ENCODE measurements at regions not wholly inside any gene's neighbourhood (a gene's known extent, or its start where the extent isn't known, plus 50 kb on each side); places are given as distances from the start of the nearest gene placed in this dataset.

DNA sequence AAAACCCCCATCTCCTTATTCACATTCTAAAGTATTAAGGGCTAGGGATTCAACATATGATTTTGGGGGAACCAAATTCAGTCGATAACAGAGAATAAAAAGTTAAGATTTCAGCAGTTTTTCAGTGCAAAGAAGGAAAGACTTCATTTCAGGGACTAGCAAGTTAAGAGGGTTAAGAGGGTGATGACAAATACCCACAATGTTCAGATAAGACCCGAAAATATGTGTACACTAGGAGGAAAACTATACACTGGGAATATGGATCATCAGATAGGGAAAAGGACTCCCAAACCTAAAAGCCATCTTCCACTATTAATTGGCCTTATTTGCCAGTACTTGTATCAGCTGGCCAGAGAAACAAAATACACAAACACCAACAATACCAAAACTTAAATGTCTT is 824.2 kb downstream of the SLC16A7 start:
- TF ChIP-seq, protein P1, sequence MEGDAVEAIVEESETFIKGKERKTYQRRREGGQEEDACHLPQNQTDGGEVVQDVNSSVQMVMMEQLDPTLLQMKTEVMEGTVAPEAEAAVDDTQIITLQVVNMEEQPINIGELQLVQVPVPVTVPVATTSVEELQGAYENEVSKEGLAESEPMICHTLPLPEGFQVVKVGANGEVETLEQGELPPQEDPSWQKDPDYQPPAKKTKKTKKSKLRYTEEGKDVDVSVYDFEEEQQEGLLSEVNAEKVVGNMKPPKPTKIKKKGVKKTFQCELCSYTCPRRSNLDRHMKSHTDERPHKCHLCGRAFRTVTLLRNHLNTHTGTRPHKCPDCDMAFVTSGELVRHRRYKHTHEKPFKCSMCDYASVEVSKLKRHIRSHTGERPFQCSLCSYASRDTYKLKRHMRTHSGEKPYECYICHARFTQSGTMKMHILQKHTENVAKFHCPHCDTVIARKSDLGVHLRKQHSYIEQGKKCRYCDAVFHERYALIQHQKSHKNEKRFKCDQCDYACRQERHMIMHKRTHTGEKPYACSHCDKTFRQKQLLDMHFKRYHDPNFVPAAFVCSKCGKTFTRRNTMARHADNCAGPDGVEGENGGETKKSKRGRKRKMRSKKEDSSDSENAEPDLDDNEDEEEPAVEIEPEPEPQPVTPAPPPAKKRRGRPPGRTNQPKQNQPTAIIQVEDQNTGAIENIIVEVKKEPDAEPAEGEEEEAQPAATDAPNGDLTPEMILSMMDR (optimal IDR thresholded peaks at IDR 0.05 in 1 of 3, IDR thresholded peaks at IDR 0.05 in 1 of 3, conservative IDR thresholded peaks at IDR 0.05 in 1 of 3; ENCODE audit: extremely low read depth in 1 of 3, insufficient read depth in 2 of 3, low read length in 3 of 3) = no peak
- TF ChIP-seq EZH2 (IDR thresholded peaks at IDR 0.05; ENCODE audit: low read length) = no peak
